Ovary (tissue), 7 donors: ENCODE measurements at regions not wholly inside any gene's neighbourhood (a gene's known extent, or its start where the extent isn't known, plus 50 kb on each side); places are given as distances from the start of the nearest gene placed in this dataset.

Experiments
- DNase-seq, 5 donors: peaks; one replicate each; pipeline ENCODE4 v3.0.0-alpha.2; 2019 to 2020
- H3K27ac ChIP-seq, 2 donors: fragments of 200-600 bp; one replicate each; pipeline versions ENCODE4 v1.5.1 to v1.8.0; 2019 to 2022
- H3K27me3 ChIP-seq: fragments of 200-600 bp; one replicate; pipeline ENCODE4 v1.8.0; 2022
- H3K36me3 ChIP-seq: fragments of 200-600 bp; sonication (generic); one replicate; pipeline ENCODE4 v1.5.1; 2019
- H3K4me1 ChIP-seq: one replicate; pipeline ENCODE4 v1.8.1; 2013; ENCODE audit warnings: mild to moderate bottlenecking, moderate library complexity; ENCODE audit not compliant: insufficient read depth
- H3K4me3 ChIP-seq: fragments of 200-600 bp; sonication (generic); one replicate; pipeline ENCODE4 v1.5.1; 2017
- H3K9me3 ChIP-seq, 2 donors: fragments of 200-600 bp in 1 of 2; sonication (generic) in 1 of 2; one replicate each; pipeline versions ENCODE4 v1.5.1 to v1.8.1; 2013 to 2019; ENCODE audit warnings: mild to moderate bottlenecking in 1 of 2, moderate library complexity in 1 of 2
- CTCF ChIP-seq, 3 donors: fragments of 450-650 bp in 2 of 3; fragments of 200-600 bp in 1 of 3; IDR thresholded peaks; one replicate each; pipeline versions ENCODE4 v1.5.1 to v1.8.0; 2016 to 2022; ENCODE audit warnings: antibody characterized with exemption in 3 of 3, mild to moderate bottlenecking in 1 of 3
- EP300 ChIP-seq: sonication (generic); formaldehyde crosslinking; IDR thresholded peaks from one replicate; pipeline ENCODE4 v1.6.1; 2017; ENCODE audit warnings: antibody characterized with exemption
- POLR2A ChIP-seq: fragments of 450-650 bp; IDR thresholded peaks from one replicate; pipeline ENCODE4 v1.6.1; 2017; ENCODE audit warnings: antibody characterized with exemption, mild to moderate bottlenecking, moderate library complexity
- WGBS, 3 donors: extraction: QIAGEN DNeasy Blood & Tissue Kit in 1 of 3; methylation state at CpG; one replicate each; pipeline versions ENCODE4 v1.1.5 to v1.1.7; 2013 to 2017; 5-methylcytosine and 5-hydroxymethylcytosine counted together
- intact Hi-C, 4 donors: fragments of 100-400 bp; cut with DNase I; formaldehyde crosslinking; loops; one replicate each; pipeline versions ENCODE4 v1.11.0 to v1.15.1; 2022 to 2023
- donor health status: DM: no; HTN: no; CAD: no; lungs with moderate emphysema.
- donor health status: DM: no; HTN: no; CAD: no.
- donor health status: Bipolar disorder and iron deficiency.
- donor health status: DM: no; HTN: no; CAD: no.
- donor health status: DM: yes; HTN: yes; CAD: no.

DNA sequence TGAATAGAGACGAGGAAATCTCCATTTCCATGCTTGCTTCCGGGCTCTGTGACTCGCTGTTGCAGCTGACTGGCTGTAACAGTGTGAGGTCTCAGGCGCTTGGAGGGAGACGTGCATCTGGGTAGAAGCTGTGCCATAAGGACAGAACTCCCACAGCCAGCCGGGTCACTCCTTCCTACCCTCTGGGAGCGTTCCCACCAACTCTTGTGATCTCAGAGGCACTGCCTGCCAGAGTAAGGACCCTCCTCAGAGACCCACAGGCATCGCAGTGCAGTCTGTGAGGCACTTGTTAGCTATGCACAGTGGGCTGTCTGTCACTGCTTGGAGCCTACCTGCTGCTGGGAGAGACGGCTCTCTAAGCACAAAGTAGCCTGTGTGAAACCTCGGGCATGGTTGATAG, 203.4 kb upstream of the SEMA6A start:
- Histone ChIP-seq H3K36me3 (no peaks in the 10 kb centered on the region), H3K4me1 (no peaks in the 10 kb centered on the region), H3K27me3 (no peaks in the 10 kb centered on the region), H3K9me3 (no peaks in the 10 kb centered on the region), H3K4me3 (no peak overlapping the region), H3K27ac (no peak overlapping the region)
- intact Hi-C loops = no loop called here
- 41 to 58% (median 50%) methylated on average over 10 of the region's 10 CpGs for WGBS, 3 donors
- DNase-seq = peak in 1 of 5 donors; percentile 21
- TF ChIP-seq CTCF (IDR thresholded peaks at IDR 0.05) (no peak), POLR2A (no peak), EP300 (no peak)

DNA sequence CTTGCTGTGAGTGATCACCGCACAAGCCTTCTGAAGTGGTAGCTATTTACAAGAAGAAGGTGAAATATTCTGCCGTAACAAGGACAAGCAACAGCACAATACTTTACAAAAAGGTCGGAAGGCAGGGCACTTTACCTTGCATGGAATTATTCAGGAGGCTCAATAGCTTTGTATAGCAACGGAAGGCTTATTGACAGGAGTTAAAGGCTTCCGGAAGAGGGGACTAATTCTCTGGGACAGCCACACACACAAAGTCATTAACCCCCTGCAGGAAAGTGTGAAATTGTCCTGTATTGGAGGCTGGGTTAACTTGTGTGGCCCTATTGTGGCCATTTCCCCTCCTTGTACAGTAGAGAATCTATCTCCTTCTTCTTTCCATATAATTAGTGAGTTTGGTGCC, 199.3 kb upstream of the SEMA6A start:
- Histone ChIP-seq H3K27ac (no peak overlapping the region), H3K36me3 (no peaks in the 10 kb centered on the region), H3K4me3 (no peak overlapping the region), H3K27me3 (no peaks in the 10 kb centered on the region), H3K9me3 (no peaks in the 10 kb centered on the region), H3K4me1 (peaks cover 1% of the 10 kb centered on the region)
- DNase-seq = no peak
- WGBS, 3 donors = 94 to 96% (median 95%) methylated on average over 5 of the region's 5 CpGs
- intact Hi-C loops = no loop called here
- TF ChIP-seq POLR2A = no peak
- TF ChIP-seq EP300 = no peak
- no peak for TF ChIP-seq CTCF (IDR thresholded peaks at IDR 0.05)

GRCh38 chr5:116772806-116773205, 198.2 kb upstream of the SEMA6A start:
- Histone ChIP-seq H3K36me3 (no peaks in the 10 kb centered on the region), H3K4me3 (no peak overlapping the region), H3K9me3 (no peaks in the 10 kb centered on the region), H3K27me3 (no peaks in the 10 kb centered on the region), H3K4me1 (peaks cover 1% of the 10 kb centered on the region), H3K27ac (no peak overlapping the region)
- WGBS, 3 donors = 65 to 74% (median 68%) methylated on average over 3 of the region's 3 CpGs
- intact Hi-C loops = no loop called here
- TF ChIP-seq CTCF (IDR thresholded peaks at IDR 0.05) (no peak), POLR2A (no peak), EP300 (no peak)
- DNase-seq = no peak

- 76 to 81% (median 77%) methylated on average over 1 of the region's 1 CpG for WGBS, 3 donors
- Histone ChIP-seq H3K27ac (no peak overlapping the region), H3K36me3 (no peaks in the 10 kb centered on the region)
Observed at GRCh38 chr5:116772152-116772501, 197.5 kb upstream of the SEMA6A start.

More at GRCh38 chr5:116772152-116772501, 197.5 kb upstream of the SEMA6A start:
- Histone ChIP-seq H3K4me1 (peaks cover 1% of the 10 kb centered on the region), H3K9me3 (no peaks in the 10 kb centered on the region), H3K27me3 (no peaks in the 10 kb centered on the region), H3K4me3 (no peak overlapping the region)
- TF ChIP-seq EP300 (no peak), CTCF (IDR thresholded peaks at IDR 0.05) (no peak), POLR2A (no peak)
- DNase-seq = no peak
- intact Hi-C loops = no loop called here
